GM18508 (cell line): ENCODE measurements at regions not wholly inside any gene's neighbourhood (a gene's known extent, or its start where the extent isn't known, plus 50 kb on each side); places are given as distances from the start of the nearest gene placed in this dataset.
"Not testable (repeated sequence)": the region's sequence is repeated elsewhere in the genome, so short reads cannot be mapped to it uniquely, and the experiment has no call there.

Source experiments
- ATAC-seq: cut with Tn5 transposase; IDR thresholded peaks from one replicate; pipeline ENCODE4 v1.9.1; 2021; ENCODE audit warnings: moderate number of reproducible peaks; ENCODE audit not compliant: insufficient read depth, unreplicated experiment

GRCh38 chr16:17769065-17769464 is 298.3 kb upstream of the XYLT1 start:
- no peak for ATAC-seq

- ATAC-seq: no peak
Measured at GRCh38 chr16:17768257-17768656, 297.5 kb upstream of the XYLT1 start.

DNA sequence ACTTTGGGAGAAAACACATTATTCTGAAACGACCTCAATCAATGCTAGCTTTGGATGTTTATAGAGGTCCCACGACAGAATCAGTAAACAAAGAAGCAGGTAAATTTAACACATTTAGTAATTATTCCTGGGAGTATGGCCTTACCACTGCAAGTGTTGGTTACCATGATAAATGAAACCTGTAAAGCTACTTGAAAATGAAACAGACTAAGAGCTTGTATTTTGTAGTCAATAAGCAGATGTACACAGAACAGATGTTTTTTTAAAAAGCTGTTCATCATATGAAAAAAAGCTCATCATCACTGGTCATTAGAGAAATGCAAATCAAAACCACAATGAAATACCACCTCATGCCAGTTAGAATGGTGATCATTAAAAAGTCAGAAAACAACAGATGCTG is 295.3 kb upstream of the XYLT1 start:
- ATAC-seq: no peak

DNA sequence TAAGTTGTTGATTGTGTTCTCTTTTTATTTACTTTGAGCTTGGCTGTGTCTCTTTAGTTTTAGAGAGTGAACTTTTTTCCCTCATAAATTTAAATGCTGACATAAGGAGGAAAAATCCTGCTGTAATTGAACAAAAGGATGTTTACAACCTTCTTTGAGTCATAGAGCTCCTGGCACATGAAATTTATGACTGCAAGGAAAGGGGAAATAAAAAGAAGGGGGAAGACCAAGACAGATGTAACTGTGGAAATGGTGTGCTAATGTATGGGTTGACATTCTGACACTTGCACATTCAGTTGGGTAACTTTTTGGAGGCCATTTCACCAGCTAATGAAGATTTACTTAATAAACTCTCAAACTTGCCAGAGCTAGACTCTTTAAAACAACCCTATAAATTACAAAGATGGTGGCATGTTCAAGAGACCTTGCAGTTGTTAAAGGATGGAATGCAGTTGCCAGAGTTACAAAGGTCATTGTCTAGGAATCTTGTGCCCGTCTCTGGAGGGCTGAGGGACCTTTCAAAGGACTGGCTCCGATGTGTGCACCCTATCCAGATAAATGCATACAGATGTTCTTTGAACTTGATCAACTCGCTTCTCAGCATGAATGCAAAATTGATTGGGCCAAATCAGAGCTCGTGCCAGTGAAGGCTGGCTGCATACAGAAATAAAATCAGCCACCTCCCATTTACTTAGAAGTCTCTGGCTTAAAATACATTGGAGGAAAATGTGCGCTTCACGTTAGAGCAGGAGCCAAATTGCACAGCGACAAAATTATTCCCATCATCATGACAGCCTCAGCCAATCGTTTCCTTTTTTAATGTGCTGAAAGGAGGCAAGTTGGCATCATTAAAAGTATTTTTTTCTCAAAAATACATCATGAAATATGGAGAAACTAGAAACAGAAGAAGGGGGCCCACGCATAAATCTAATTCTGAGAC is 289.0 kb upstream of the XYLT1 start:
- no peak for ATAC-seq

DNA sequence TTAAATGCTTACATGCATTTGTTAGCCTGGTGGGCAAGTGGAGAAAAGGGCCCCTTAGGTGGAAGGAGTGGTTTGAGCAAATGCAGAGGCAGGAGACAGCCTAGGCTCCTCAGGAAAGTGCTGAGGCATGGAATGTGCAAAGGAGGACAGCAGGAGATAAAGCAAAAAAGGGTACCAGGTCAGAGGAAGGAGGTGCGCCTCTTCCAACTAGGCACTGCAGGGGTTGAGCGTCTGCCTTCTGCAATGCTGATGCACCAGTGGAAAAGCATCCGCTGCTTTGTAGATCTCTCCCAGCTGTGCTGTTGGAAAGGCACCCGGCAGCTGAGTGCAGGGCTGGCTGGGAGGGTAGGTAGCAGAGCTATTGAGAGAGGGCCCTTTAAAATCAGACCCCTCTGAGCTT is 287.0 kb upstream of the XYLT1 start:
- ATAC-seq: no peak

GRCh38 chr16:17755158-17755557 is 284.4 kb upstream of the XYLT1 start:
- no peak for ATAC-seq

DNA sequence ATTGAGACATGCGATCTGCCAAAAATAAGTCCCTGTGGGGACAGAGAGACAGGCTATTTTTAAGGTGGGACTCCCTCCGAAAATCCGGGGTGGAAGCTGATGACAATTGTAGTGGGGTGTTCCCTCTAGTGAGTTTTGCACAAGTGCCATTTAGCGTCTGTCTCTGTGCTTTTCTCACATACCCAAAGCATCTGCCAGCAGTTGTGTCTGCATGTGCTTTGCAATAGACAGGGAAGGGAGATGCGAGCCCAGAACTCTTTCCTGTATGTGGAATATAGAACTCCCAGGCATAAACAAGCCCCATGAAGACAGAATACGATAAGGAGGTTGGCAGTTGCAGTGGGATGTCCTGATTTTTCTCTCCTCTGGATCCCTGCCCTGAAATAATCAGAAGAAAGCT is 282.7 kb upstream of the XYLT1 start:
- ATAC-seq: no peak

GRCh38 chr16:17749706-17750105 is 278.9 kb upstream of the XYLT1 start:
- no peak for ATAC-seq

GRCh38 chr16:17748044-17748719 is 277.4 kb upstream of the XYLT1 start:
- ATAC-seq: no peak

DNA sequence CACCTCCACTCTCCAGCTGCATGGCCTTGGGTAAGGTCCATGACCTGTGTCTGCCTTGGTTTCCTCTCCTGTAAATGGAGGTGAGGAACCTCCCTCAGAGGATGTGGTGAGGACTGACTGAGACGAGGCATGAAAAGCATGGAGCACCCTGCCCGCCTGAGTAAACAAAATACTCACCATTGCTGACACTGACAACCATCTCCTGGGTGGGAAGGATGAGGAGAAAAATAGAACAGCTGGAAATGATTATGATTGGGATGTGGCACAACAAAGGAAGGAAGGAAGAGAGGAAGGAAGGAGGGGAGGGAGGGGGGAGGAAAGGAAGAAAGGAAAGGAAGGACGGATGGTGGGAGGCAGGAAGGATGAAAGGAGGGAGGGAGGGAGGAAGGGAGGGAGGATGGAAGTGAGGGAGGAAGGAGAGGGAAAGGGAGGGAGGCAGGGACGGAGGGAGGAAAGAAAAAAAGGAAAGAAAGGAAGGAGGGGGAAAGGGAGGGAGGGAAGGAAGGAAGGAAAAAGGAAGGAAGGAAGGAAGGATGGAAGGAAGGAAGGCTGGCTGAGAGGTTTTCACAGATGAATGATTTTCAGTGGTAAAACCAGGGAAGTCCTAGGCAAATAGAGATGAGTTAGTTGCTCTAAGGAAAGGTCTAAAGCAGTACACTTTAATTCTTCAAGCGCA is 276.5 kb upstream of the XYLT1 start:
- no peak for ATAC-seq

DNA sequence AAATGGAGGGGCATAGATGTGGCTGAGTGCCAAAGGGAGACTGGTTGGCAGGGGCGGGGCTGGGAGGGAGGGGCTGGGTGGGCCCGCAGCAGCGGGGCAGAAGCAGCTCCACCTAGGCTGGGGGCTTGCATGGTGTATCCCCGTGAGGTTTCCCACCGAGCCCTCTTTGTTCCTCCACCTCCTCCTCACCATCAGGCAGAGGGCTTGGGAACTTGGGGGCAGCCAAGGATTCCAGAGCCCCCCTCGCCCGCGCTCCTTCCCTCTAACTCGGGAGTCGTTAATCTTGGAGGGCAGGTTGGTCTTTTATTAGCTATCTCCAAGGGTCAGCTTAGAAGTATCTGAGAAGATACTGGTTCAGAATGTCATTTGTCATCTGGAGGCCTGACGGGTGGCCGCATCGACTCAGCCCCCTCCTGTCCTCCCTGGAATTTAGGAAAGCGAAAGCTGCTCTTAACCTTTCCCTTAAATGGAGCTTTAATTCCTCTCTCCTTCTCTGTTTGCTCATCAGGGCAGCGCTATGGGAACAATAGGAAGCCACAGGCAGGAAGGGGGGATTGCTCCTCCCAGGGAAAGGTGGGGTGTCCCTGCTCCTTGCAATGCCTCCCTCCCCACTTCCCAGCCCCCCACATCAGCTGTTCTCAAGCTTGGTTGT is 274.3 kb upstream of the XYLT1 start:
- ATAC-seq: no peak

DNA sequence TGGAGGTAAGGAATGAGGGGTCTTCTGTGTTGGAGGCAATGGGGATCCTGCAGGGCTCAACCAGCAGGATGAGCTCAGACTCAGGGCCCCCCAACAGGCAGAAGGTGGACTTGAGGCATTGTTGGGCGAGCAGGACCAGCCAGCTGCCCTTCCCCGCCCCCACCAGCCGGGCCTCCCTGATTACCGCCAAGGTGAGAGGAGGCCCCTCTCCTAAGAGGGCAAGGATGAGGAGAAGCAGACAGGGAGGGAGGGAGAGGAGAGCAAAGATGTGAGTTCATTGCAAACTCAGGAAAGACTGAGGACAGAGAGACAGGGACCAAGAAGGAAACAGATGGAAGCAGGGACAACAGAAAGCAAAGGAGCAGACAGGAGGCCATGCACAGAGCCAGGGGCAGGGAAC is 272.8 kb upstream of the XYLT1 start:
- ATAC-seq: no peak

- no peak for ATAC-seq
Measured at GRCh38 chr16:17743158-17743557, 272.4 kb upstream of the XYLT1 start.

DNA sequence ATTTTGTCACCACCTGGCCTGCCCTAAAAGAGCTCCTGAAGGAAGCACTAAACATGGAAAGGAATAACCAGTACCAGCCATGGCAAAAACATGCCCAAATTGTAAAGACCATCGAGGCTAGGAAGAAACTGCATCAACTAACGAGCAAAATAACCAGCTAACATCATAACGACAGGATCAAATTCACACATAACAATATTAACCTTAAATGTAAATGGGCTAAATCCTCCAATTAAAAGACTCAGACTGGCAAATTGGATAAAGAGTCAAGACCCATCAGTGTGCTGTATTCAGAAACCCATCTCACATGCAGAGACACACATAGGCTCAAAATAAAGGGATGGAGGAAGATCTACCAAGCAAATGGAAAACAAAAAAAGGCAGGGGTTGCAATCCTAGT is 264.3 kb upstream of the XYLT1 start:
- ATAC-seq: not testable (repeated sequence)

GRCh38 chr16:17729820-17730219 is 259.1 kb upstream of the XYLT1 start:
- no peak for ATAC-seq

- ATAC-seq: no peak
Measured at GRCh38 chr16:17728196-17728595, 257.4 kb upstream of the XYLT1 start.

DNA sequence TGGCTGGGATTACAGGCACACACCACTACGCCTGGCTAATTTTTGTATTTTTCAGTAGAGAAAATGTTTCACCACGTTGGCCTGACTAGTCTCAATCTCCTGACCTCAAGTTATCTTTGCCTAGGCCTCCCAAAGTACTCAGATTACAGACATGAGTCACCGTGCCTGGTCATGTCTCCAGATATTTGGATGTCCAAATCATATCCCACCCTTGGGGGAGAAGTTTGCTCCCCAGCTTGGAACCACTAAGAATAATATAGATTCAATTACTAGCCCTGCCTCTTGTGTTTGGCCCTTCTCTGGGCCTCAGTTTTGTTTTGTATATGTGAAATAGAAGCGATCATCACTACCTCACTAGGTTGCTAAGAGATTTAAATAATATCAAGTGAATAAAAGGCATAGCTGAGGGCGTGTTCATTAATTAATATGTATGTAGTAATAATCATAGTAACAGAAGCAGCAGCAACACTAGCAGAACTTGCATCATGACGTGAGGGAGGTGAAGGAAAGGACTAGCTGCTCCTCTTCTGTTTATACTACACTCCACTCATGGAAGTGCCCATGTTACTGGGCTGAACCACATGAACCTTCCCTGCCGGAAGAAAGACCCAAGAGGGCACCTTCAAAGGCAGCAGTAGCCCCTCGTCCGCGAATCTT is 253.6 kb upstream of the XYLT1 start:
- ATAC-seq: no peak

DNA sequence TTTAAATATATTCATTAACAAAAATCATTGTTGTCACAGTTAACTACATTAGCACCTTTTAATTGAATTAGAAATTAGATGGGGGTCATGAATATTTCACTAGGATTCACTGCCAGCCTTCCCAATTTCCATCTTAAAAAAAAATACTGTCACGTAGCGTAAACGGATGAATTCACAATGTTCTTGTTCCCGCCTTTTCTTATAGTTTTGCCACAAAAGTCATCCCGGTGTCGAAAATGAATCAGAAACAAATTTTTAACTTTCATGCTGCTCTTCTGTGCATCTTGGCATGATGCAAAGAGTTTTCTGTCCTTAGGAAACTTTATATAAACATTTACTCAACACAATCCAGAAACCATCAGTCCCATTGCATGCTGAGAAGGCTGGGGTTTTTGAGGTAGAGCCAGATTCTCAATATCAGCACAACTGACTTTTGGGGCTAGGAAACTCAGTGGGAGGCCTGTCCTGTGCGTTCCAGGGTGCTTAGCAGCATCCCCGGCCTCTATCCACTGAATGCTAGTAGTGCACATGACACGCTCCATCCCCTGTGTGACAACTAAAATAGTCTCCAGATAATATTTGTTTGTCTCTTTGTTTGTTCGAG is 252.9 kb upstream of the XYLT1 start:
- ATAC-seq: no peak

DNA sequence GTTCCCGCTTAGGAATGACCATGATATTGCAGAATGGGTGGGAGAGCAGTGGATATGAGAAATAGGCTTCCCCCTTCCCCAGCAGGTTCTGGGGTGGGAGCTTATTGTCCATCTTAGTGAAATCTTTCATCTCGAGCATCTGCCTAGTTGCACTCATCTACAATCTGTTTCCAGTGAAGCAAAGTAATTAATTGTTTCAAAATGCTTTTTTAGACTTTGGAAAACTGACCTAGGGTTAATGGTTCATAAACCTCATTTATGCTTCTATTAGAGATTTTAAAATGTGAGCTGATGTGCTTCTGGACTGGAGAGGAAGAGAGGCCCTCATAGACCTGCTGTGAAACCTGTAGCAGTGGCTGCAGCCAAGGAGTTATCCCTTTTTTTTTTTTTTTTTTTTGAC is 247.7 kb upstream of the XYLT1 start:
- ATAC-seq: no peak

DNA sequence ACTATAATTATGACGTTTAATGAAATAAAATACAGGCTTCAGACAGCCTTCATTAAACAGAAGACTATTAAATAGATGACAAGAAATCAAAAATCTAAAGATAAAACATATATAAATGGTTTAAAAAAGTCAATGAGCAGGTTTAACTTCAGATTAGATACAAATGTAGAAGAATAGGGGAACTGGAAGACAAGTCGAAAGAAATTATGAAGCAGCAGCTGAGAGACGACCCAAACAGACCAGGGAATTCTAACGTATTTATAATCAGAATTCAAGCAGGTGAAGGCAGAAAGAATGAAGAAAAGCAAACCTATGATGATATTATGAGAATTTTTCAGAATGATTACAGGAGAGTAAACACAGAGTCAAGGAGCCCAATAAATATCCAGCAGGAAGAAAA is 235.1 kb upstream of the XYLT1 start:
- ATAC-seq: no peak
